OCI-LY1 (cell line): ENCODE measurements at regions not wholly inside any gene's neighbourhood (a gene's known extent, or its start where the extent isn't known, plus 50 kb on each side); places are given as distances from the start of the nearest gene placed in this dataset.

Experiments
- H2AFZ ChIP-seq: fragments of 200-600 bp; sonication (generic), shearing (Covaris generic); 2 replicates; pipeline ENCODE4 v1.6.0; 2014; ENCODE audit warnings: antibody characterized with exemption, mild to moderate bottlenecking, low read length
- H3F3A ChIP-seq: fragments of 200-600 bp; sonication (generic), shearing (Covaris generic); 2 replicates; pipeline ENCODE4 v1.6.0; 2014; ENCODE audit warnings: mild to moderate bottlenecking, antibody characterized with exemption, low read length, moderate library complexity; ENCODE audit not compliant: insufficient read depth
- H3K27ac ChIP-seq: fragments of 200-600 bp; sonication (generic); 2 replicates; pipeline ENCODE4 v1.5.1; 2014; ENCODE audit warnings: low read length, mixed run types, mild to moderate bottlenecking, low read depth; ENCODE audit not compliant: poor library complexity, severe bottlenecking
- H3K27me3 ChIP-seq: fragments of 200-600 bp; sonication (generic); 2 replicates; pipeline ENCODE4 v1.6.0; 2014; ENCODE audit warnings: antibody characterized with exemption, mild to moderate bottlenecking, low read length, moderate library complexity; ENCODE audit not compliant: insufficient read depth
- H3K36me3 ChIP-seq: fragments of 200-600 bp; sonication (generic); 2 replicates; pipeline ENCODE4 v1.6.1; 2014; ENCODE audit warnings: mild to moderate bottlenecking, antibody characterized with exemption, low read length, moderate library complexity, mixed read lengths; ENCODE audit not compliant: insufficient read depth
- H3K4me1 ChIP-seq: fragments of 200-600 bp; sonication (generic); 2 replicates; pipeline ENCODE4 v1.5.1; 2014; ENCODE audit warnings: mild to moderate bottlenecking, low read length, moderate library complexity; ENCODE audit not compliant: insufficient read depth, severe bottlenecking
- H3K4me2 ChIP-seq: fragments of 200-600 bp; sonication (generic), shearing (Covaris generic); 2 replicates; pipeline ENCODE4 v1.6.1; 2014; ENCODE audit warnings: low read length
- H3K4me3 ChIP-seq: fragments of 200-600 bp; sonication (generic); 2 replicates; pipeline ENCODE4 v1.5.1; 2014; ENCODE audit warnings: low read length, low read depth, mild to moderate bottlenecking, mixed read lengths; ENCODE audit not compliant: poor library complexity, severe bottlenecking
- H3K79me2 ChIP-seq: fragments of 200-600 bp; shearing (Covaris generic); 2 replicates; pipeline ENCODE4 v1.6.1; 2016; ENCODE audit warnings: mixed run types, low read length, mixed read lengths; ENCODE audit not compliant: insufficient read depth
- H3K9ac ChIP-seq: fragments of 200-600 bp; sonication (generic), shearing (Covaris generic); 2 replicates; pipeline ENCODE4 v1.6.1; 2014; ENCODE audit warnings: mild to moderate bottlenecking, low read length, mixed read lengths
- H3K9me2 ChIP-seq: fragments of 200-600 bp; sonication (generic), shearing (Covaris generic); 2 replicates; pipeline ENCODE4 v1.6.1; 2014; ENCODE audit warnings: low read depth, mild to moderate bottlenecking, low read length, mixed read lengths
- H3K9me3 ChIP-seq: fragments of 200-600 bp; shearing (Covaris generic); 2 replicates; pipeline ENCODE4 v1.6.1; 2014; ENCODE audit warnings: low read length, mixed read lengths
- H4K20me1 ChIP-seq: fragments of 200-600 bp; sonication (generic), shearing (Covaris generic); 2 replicates; pipeline ENCODE4 v1.6.0; 2016; ENCODE audit warnings: mild to moderate bottlenecking, low read length; ENCODE audit not compliant: insufficient read depth
- EZH2 ChIP-seq: fragments of 200-600 bp; sonication (generic), shearing (Covaris generic); IDR thresholded peaks from 2 replicates; pipeline ENCODE4 v1.8.0; 2017; ENCODE audit warnings: borderline replicate concordance, mixed run types, mild to moderate bottlenecking, antibody characterized with exemption, low read length, moderate library complexity, mixed read lengths
- TF ChIP-seq, protein P1 (sequence below): fragments of 200-600 bp; sonication (generic), shearing (Covaris generic); IDR thresholded peaks from 2 replicates; pipeline ENCODE4 v1.5.1; 2017; ENCODE audit warnings: mild to moderate bottlenecking, antibody characterized with exemption, low read length, moderate library complexity, mixed read lengths

DNA sequence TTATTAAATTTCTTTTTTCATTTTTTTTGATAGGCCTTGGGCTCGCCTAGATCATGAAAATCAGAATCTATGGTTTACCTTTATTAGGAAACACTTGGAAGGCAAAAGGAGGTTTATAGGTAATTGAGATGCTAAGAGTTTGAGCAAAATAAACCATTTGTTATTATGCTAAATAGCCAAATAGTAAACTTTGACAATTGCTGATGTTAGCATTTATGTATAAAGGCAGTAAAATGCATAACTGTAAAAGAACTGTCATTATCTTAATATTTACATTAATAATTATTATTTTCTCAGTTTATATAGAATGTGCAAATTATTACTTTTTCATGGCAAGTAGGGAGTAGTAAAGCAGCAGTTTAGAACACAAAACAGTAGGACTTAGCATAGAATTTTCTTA is 1737.8 kb upstream of the PRR20A start:
- no peak for TF ChIP-seq EZH2
- TF ChIP-seq, protein P1, sequence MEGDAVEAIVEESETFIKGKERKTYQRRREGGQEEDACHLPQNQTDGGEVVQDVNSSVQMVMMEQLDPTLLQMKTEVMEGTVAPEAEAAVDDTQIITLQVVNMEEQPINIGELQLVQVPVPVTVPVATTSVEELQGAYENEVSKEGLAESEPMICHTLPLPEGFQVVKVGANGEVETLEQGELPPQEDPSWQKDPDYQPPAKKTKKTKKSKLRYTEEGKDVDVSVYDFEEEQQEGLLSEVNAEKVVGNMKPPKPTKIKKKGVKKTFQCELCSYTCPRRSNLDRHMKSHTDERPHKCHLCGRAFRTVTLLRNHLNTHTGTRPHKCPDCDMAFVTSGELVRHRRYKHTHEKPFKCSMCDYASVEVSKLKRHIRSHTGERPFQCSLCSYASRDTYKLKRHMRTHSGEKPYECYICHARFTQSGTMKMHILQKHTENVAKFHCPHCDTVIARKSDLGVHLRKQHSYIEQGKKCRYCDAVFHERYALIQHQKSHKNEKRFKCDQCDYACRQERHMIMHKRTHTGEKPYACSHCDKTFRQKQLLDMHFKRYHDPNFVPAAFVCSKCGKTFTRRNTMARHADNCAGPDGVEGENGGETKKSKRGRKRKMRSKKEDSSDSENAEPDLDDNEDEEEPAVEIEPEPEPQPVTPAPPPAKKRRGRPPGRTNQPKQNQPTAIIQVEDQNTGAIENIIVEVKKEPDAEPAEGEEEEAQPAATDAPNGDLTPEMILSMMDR: no peak
- Histone ChIP-seq H3F3A (no peaks in the 10 kb centered on the region), H3K27me3 (no peaks in the 10 kb centered on the region), H3K27ac (no peak overlapping the region), H3K36me3 (no peaks in the 10 kb centered on the region), H3K4me1 (no peaks in the 10 kb centered on the region), H3K4me2 (no peak overlapping the region), H3K9ac (no peak overlapping the region), H2AFZ (no peak overlapping the region), H3K9me3 (no peaks in the 10 kb centered on the region), H3K79me2 (no peaks in the 10 kb centered on the region), H3K9me2 (no peaks in the 10 kb centered on the region), H3K4me3 (no peak overlapping the region), H4K20me1 (no peaks in the 10 kb centered on the region)

DNA sequence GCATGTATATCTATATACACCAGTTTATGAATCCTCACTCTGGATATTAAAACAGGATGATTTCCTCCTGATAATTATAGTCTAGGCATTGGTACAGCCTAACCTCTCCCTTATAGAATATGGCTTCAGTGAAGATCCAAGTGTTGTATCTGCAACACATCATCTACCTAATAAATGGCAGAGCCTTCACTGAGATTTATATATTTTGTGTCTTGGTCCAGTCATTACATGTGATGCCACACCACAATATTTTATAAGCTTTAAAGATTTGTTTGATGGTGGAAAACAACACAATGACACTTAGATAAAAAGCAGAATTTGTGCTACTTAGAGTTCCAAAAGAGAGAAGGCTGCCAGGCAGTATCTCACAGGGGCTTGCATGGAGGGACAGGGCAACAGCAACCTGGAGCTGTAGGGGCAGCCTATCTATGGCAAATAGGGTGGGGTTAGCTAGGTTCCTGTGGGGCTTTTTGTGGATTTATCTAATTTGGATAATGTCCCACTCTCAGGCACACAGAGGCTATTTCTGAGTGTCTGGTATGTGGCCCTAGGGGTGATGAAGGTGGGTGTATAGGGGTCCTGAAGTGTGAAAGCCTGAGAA is 1736.7 kb upstream of the PRR20A start:
- no peak overlapping the region for H3K4me2 ChIP-seq
- no peaks in the 10 kb centered on the region for H3K36me3 ChIP-seq
- H3K79me2 ChIP-seq: no peaks in the 10 kb centered on the region
- H3K4me3 ChIP-seq: no peak overlapping the region
- H4K20me1 ChIP-seq: no peaks in the 10 kb centered on the region
- no peaks in the 10 kb centered on the region for H3K4me1 ChIP-seq
- H2AFZ ChIP-seq: no peak overlapping the region
- H3K27ac ChIP-seq: no peak overlapping the region
- TF ChIP-seq EZH2: no peak
- TF ChIP-seq, protein P1: no peak
- no peaks in the 10 kb centered on the region for H3K27me3 ChIP-seq
- H3K9me3 ChIP-seq: no peaks in the 10 kb centered on the region
- no peaks in the 10 kb centered on the region for H3K9me2 ChIP-seq
- no peak overlapping the region for H3K9ac ChIP-seq
- no peaks in the 10 kb centered on the region for H3F3A ChIP-seq

DNA sequence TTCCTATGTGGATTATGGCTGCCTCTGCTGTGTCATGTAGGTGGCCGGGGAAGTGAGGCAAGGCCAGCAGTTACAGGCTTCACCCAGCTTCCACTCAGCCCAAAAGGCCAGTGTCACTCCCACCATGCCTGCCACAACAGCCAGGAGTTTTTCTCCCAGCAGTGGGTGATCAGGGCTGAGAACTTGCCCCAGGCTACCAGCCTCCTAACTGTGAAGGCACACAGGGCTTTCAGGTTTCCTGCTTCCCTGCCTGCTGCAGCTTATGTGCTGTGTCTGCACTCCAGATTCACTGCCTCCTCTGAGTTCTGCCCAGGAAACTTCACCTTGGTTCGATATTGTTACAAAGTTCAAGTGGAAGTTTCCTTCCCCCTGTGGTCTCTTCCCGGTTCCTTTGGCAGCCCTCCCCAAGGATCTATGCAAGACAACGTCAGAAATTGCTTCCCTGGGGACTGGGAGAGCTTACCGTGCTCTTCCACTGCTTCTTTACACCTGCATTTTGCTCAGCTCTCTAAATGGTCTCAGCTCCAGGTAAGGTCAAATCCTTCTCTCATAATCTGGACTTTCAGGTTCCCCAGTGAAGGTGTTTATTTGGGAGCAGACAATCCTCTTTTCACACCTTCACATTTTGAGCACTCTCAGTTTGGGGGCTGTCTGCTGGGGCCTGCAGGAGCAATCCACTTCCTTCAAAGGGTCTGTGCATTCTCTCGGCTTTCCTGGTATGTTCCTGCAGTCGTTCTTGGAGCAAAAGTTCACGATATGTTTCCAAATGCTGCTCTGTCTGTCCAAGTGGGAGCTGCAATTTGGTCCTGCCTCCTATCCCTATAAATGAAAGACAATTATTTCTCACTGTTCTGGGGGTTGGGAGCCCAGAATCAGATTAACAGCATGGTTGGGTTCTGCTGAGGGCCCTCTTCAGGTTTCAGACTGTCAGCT is 1730.1 kb upstream of the PRR20A start:
- Histone ChIP-seq H3K27ac (no peak overlapping the region), H3K9ac (no peak overlapping the region), H3K79me2 (no peaks in the 10 kb centered on the region)

More for the DNA sequence above, 1730.1 kb upstream of the PRR20A start:
- Histone ChIP-seq H3K4me3 (no peak overlapping the region), H3K4me2 (no peak overlapping the region), H3K9me3 (no peaks in the 10 kb centered on the region), H3K9me2 (no peaks in the 10 kb centered on the region), H3F3A (no peaks in the 10 kb centered on the region), H2AFZ (no peak overlapping the region), H3K4me1 (no peaks in the 10 kb centered on the region), H3K27me3 (no peaks in the 10 kb centered on the region), H3K36me3 (no peaks in the 10 kb centered on the region), H4K20me1 (no peaks in the 10 kb centered on the region)
- TF ChIP-seq, protein P1: no peak
- TF ChIP-seq EZH2: no peak
